Large intestine (tissue), 3 donors: ENCODE measurements at regions not wholly inside any gene's neighbourhood (a gene's known extent, or its start where the extent isn't known, plus 50 kb on each side); places are given as distances from the start of the nearest gene placed in this dataset.

Source experiments
- DNase-seq, 2 donors: peaks; one replicate each; pipeline versions ENCODE4 v3.0.0 to v3.0.0-alpha.2; 2013
- H3K27ac ChIP-seq: one replicate; pipeline ENCODE4 v1.5.1; 2013; ENCODE audit warnings: low read length
- H3K27me3 ChIP-seq: 2 replicates; pipeline ENCODE4 v1.6.1; 2013; ENCODE audit warnings: low read length; ENCODE audit not compliant: control insufficient read depth, insufficient read depth
- H3K36me3 ChIP-seq: 2 replicates; pipeline ENCODE4 v1.6.1; 2013; ENCODE audit warnings: low read length; ENCODE audit not compliant: control insufficient read depth, insufficient read depth
- H3K4me1 ChIP-seq: one replicate; pipeline ENCODE4 v1.6.1; 2013; ENCODE audit warnings: low read length; ENCODE audit not compliant: control insufficient read depth, insufficient read depth
- H3K4me3 ChIP-seq: one replicate; pipeline ENCODE4 v1.5.1; 2013; ENCODE audit warnings: low read length
- H3K9me3 ChIP-seq: one replicate; pipeline ENCODE4 v1.6.1; 2013; ENCODE audit warnings: mild to moderate bottlenecking, low read depth, low read length, moderate library complexity; ENCODE audit not compliant: control insufficient read depth
- WGBS: methylation state at CpG from one replicate; pipeline ENCODE4 v1.1.5; 2013; ENCODE audit warnings: low lambda C conversion rate; ENCODE audit not compliant: insufficient coverage; 5-methylcytosine and 5-hydroxymethylcytosine counted together

GRCh38 chr16:51310159-51310558, 159.1 kb upstream of the SALL1 start:
- Histone ChIP-seq H3K4me1 (no peaks in the 10 kb centered on the region), H3K4me3 (no peak overlapping the region), H3K9me3 (no peaks in the 10 kb centered on the region), H3K36me3 (no peaks in the 10 kb centered on the region), H3K27ac (no peak overlapping the region), H3K27me3 (no peaks in the 10 kb centered on the region)
- DNase-seq = no peak

- WGBS = 50% methylated on average over 1 of the region's 4 CpGs
- Histone ChIP-seq H3K36me3 (no peaks in the 10 kb centered on the region), H3K9me3 (no peaks in the 10 kb centered on the region), H3K4me1 (no peaks in the 10 kb centered on the region), H3K4me3 (no peak overlapping the region), H3K27ac (no peak overlapping the region), H3K27me3 (no peaks in the 10 kb centered on the region)
- no peak for DNase-seq
Measured at GRCh38 chr16:51306886-51307595, 156.0 kb upstream of the SALL1 start.

DNA sequence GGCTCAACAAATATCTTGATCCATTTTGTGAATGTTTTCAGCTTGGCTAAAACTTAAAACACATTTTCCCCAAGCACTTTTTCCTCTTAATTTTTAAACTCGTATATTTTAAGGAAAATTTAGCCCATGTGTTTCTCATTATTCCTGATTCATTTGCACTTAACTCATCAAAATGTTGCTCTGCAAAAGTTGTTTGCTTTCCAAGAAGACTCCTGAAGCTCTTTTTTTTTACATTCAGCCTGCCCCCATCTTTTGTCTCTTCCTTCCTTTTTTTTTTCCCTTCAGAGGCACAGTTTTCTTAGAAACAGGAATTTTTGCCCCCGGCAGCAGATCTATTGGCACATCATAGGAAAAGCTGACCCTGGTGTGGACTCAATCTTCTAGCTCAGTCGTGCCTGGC, 155.0 kb upstream of the SALL1 start:
- H3K4me3 ChIP-seq = no peak overlapping the region
- DNase-seq = no peak
- no peaks in the 10 kb centered on the region for H3K9me3 ChIP-seq
- no peak overlapping the region for H3K27ac ChIP-seq
- no peaks in the 10 kb centered on the region for H3K27me3 ChIP-seq
- H3K36me3 ChIP-seq = no peaks in the 10 kb centered on the region
- 89% methylated on average over 1 of the region's 3 CpGs for WGBS
- H3K4me1 ChIP-seq = no peaks in the 10 kb centered on the region

- no peak for DNase-seq
- Histone ChIP-seq H3K4me1 (no peaks in the 10 kb centered on the region), H3K27ac (no peak overlapping the region), H3K4me3 (no peak overlapping the region), H3K27me3 (no peaks in the 10 kb centered on the region), H3K9me3 (no peaks in the 10 kb centered on the region), H3K36me3 (no peaks in the 10 kb centered on the region)
- WGBS = no CpG with 5 or more reads among the region's 2 CpGs
Measured at GRCh38 chr16:51305337-51305736, 154.3 kb upstream of the SALL1 start.

DNA sequence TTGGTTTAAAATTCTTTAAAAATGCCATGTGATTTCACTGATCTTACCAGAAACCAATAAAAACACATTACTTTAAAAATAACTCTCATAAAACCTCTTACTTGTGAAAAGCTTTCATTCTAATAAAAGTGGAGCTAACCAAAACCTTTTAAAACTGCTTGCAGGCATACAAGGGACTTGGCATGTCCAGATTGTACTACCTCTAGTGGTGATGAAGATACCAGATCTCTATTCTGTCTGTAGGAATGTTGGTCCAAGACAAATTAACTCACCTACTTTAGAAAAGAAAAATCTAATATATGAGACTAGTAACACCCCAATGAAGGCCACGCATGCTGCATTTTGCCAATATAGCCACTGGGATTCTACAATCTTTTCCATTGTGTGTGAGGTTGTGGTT, 151.0 kb upstream of the SALL1 start:
- no peak overlapping the region for H3K27ac ChIP-seq
- H3K9me3 ChIP-seq = no peaks in the 10 kb centered on the region
- H3K4me3 ChIP-seq = no peak overlapping the region
- no peaks in the 10 kb centered on the region for H3K36me3 ChIP-seq
- no CpG with 5 or more reads among the region's 1 CpG for WGBS
- H3K27me3 ChIP-seq = no peaks in the 10 kb centered on the region
- no peak for DNase-seq
- H3K4me1 ChIP-seq = no peaks in the 10 kb centered on the region

- H3K4me1 ChIP-seq = no peaks in the 10 kb centered on the region
- no peak overlapping the region for H3K27ac ChIP-seq
- H3K36me3 ChIP-seq = no peaks in the 10 kb centered on the region
- no peak for DNase-seq
- H3K9me3 ChIP-seq = no peaks in the 10 kb centered on the region
- no peaks in the 10 kb centered on the region for H3K27me3 ChIP-seq
- H3K4me3 ChIP-seq = no peak overlapping the region
- WGBS = no CpG with 5 or more reads among the region's 1 CpG
Measured at GRCh38 chr16:51298800-51299199, 147.7 kb upstream of the SALL1 start.

- H3K4me3 ChIP-seq = no peak overlapping the region
- no peak overlapping the region for H3K27ac ChIP-seq
- no peaks in the 10 kb centered on the region for H3K36me3 ChIP-seq
- H3K27me3 ChIP-seq = peaks cover 2% of the 10 kb centered on the region
- no CpG with 5 or more reads among the region's 4 CpGs for WGBS
- no peak for DNase-seq
- no peaks in the 10 kb centered on the region for H3K9me3 ChIP-seq
- no peaks in the 10 kb centered on the region for H3K4me1 ChIP-seq
Measured at GRCh38 chr16:51290442-51291285, 139.6 kb upstream of the SALL1 start.

GRCh38 chr16:51289336-51289735, 138.3 kb upstream of the SALL1 start:
- WGBS = 20% methylated on average over 1 of the region's 3 CpGs
- Histone ChIP-seq H3K4me3 (no peak overlapping the region), H3K9me3 (no peaks in the 10 kb centered on the region), H3K27me3 (peaks cover 2% of the 10 kb centered on the region), H3K27ac (no peak overlapping the region), H3K4me1 (no peaks in the 10 kb centered on the region), H3K36me3 (no peaks in the 10 kb centered on the region)
- DNase-seq = no peak

GRCh38 chr16:51287121-51287755, 136.2 kb upstream of the SALL1 start:
- peaks cover 5% of the 10 kb centered on the region for H3K27me3 ChIP-seq
- no peaks in the 10 kb centered on the region for H3K36me3 ChIP-seq
- H3K27ac ChIP-seq = no peak overlapping the region
- no peak overlapping the region for H3K4me3 ChIP-seq
- no CpG with 5 or more reads among the region's 14 CpGs for WGBS
- peak in 1 of 2 donors; percentile 9 for DNase-seq
- H3K4me1 ChIP-seq = no peaks in the 10 kb centered on the region
- H3K9me3 ChIP-seq = no peaks in the 10 kb centered on the region

- H3K4me1 ChIP-seq = no peaks in the 10 kb centered on the region
- H3K9me3 ChIP-seq = no peaks in the 10 kb centered on the region
- no peaks in the 10 kb centered on the region for H3K36me3 ChIP-seq
- no peak overlapping the region for H3K4me3 ChIP-seq
- H3K27me3 ChIP-seq = peaks cover 5% of the 10 kb centered on the region
- DNase-seq = no peak
- no peak overlapping the region for H3K27ac ChIP-seq
- no CpG with 5 or more reads among the region's 5 CpGs for WGBS
Measured at GRCh38 chr16:51286272-51286671, 135.2 kb upstream of the SALL1 start.
